Prostate gland (tissue), 2 donors: ENCODE measurements at regions not wholly inside any gene's neighbourhood (a gene's known extent, or its start where the extent isn't known, plus 50 kb on each side); places are given as distances from the start of the nearest gene placed in this dataset.

Source experiments
- POLR2A ChIP-seq: fragments of 450-650 bp; IDR thresholded peaks from one replicate; pipeline ENCODE4 v1.6.1; 2016; ENCODE audit warnings: antibody characterized with exemption, mild to moderate bottlenecking
- POLR2AphosphoS5 ChIP-seq: sonication (generic); formaldehyde crosslinking; IDR thresholded peaks from one replicate; pipeline ENCODE4 v1.6.1; 2017; ENCODE audit warnings: antibody characterized with exemption
- TF ChIP-seq, protein P1 (sequence below), 4 experiments: fragments of 200-600 bp in 2 of 4; fragments of 450-650 bp in 2 of 4; sonication (generic) in 2 of 4; IDR thresholded peaks; 1 replicate in 3 of 4; 2 replicates in 1 of 4; pipeline ENCODE4 v1.5.1; 2016 to 2019; ENCODE audit warnings: antibody characterized with exemption in 4 of 4, mild to moderate bottlenecking in 2 of 4, moderate library complexity in 2 of 4

DNA sequence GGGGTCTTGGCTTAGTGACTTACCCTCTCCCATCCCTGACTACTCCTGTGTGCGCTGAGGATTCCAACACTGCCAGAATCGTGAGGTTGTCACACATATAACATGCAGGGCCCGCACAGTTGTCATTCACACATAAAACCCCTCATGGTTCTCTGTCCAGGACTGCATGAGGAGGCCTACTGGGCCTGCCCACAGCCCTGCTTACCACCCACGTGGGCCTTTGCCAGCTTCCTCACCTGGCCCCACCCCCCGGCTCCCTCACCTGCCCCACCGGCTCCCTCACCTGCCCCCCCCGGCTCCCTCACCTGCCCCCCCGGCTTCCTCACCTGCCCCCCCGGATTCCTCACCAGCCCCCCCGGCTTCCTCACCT is 197.2 kb downstream of the TEX29 start:
- TF ChIP-seq POLR2A: no peak
- TF ChIP-seq, protein P1, sequence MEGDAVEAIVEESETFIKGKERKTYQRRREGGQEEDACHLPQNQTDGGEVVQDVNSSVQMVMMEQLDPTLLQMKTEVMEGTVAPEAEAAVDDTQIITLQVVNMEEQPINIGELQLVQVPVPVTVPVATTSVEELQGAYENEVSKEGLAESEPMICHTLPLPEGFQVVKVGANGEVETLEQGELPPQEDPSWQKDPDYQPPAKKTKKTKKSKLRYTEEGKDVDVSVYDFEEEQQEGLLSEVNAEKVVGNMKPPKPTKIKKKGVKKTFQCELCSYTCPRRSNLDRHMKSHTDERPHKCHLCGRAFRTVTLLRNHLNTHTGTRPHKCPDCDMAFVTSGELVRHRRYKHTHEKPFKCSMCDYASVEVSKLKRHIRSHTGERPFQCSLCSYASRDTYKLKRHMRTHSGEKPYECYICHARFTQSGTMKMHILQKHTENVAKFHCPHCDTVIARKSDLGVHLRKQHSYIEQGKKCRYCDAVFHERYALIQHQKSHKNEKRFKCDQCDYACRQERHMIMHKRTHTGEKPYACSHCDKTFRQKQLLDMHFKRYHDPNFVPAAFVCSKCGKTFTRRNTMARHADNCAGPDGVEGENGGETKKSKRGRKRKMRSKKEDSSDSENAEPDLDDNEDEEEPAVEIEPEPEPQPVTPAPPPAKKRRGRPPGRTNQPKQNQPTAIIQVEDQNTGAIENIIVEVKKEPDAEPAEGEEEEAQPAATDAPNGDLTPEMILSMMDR (IDR thresholded peaks at IDR 0.05): no peak
- no peak for TF ChIP-seq POLR2AphosphoS5
